OCI-LY7 (cell line): ENCODE measurements at regions not wholly inside any gene's neighbourhood (a gene's known extent, or its start where the extent isn't known, plus 50 kb on each side); places are given as distances from the start of the nearest gene placed in this dataset.

ENCODE experiments used
- CTCF ChIP-seq: fragments of 200-600 bp; sonication (generic); conservative IDR thresholded peaks from 2 replicates; pipeline ENCODE4 v1.5.1; 2014; ENCODE audit warnings: mild to moderate bottlenecking, antibody characterized with exemption, low read length, moderate library complexity, mixed read lengths
- EZH2phosphoT487 ChIP-seq: fragments of 200-600 bp; sonication (generic); IDR thresholded peaks from 2 replicates; pipeline ENCODE4 v1.6.1; 2018; ENCODE audit warnings: low read depth, borderline replicate concordance, mild to moderate bottlenecking, mixed run types, antibody characterized with exemption, low read length, moderate library complexity, mixed read lengths

DNA sequence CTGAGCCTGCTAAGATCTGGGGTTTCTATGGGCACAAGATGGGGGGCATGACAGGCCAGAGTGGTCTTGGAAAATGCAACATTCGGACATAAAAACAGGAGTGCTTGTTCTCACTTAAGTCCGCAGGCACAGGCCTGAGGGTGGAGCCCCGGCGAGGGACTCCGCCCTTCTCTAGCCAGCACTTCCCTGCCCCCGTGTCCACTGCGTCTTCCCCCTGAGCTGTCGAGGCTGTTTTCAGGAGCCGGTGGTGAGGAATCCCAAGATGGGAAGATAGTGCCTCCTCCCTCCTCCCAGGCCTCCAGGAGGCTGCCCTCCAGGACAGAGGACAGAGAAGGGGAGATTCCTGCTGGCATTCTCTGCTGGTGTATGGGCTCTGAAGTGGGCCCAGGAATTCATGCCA is 105.2 kb downstream of the TLR5 start:
- no peak for TF ChIP-seq CTCF
- TF ChIP-seq EZH2phosphoT487: no peak
